HepG2 (cell line): ENCODE measurements at regions not wholly inside any gene's neighbourhood (a gene's known extent, or its start where the extent isn't known, plus 50 kb on each side); places are given as distances from the start of the nearest gene placed in this dataset.

Experiments used
- CCDC6 ChIP-seq: sonication (generic); formaldehyde crosslinking; IDR thresholded peaks from 2 replicates; pipeline ENCODE4 v1.8.1; 2022; ENCODE audit warnings: mild to moderate bottlenecking, missing genetic modification reagents, moderate library complexity
- CSRNP2 ChIP-seq: sonication (generic); formaldehyde crosslinking; conservative IDR thresholded peaks from 2 replicates; pipeline ENCODE4 v1.8.0; 2022; ENCODE audit warnings: low read depth, missing genetic modification reagents
- DZIP1 ChIP-seq: sonication (generic); formaldehyde crosslinking; IDR thresholded peaks from 2 replicates; pipeline ENCODE4 v1.5.0; 2020; ENCODE audit warnings: mild to moderate bottlenecking, missing genetic modification reagents
- KMT2A ChIP-seq: sonication (generic); formaldehyde crosslinking; IDR thresholded peaks from 2 replicates; pipeline ENCODE4 v1.4.0; 2020; ENCODE audit warnings: missing genetic modification reagents
- NBN ChIP-seq: fragments of 450-650 bp; conservative IDR thresholded peaks from 2 replicates; pipeline ENCODE4 v1.6.1; 2017
- RCOR2 ChIP-seq: IDR thresholded peaks from 2 replicates; pipeline ENCODE4 v1.6.1; 2016; ENCODE audit warnings: missing biosample characterization, missing genetic modification reagents
- RNF2 ChIP-seq: fragments of 450-650 bp; conservative IDR thresholded peaks from 2 replicates; pipeline ENCODE4 v1.6.1; 2016; ENCODE audit warnings: low read depth
- ZNF362 ChIP-seq: sonication (generic); formaldehyde crosslinking; IDR thresholded peaks from 2 replicates; pipeline ENCODE4 v1.4.0; 2020; ENCODE audit warnings: missing genetic modification reagents, mild to moderate bottlenecking, borderline replicate concordance
- TF ChIP-seq, protein P1 (sequence below): sonication (generic); formaldehyde crosslinking; IDR thresholded peaks from 2 replicates; pipeline ENCODE4 v1.8.1; 2023; ENCODE audit warnings: mild to moderate bottlenecking, missing genetic modification reagents

DNA sequence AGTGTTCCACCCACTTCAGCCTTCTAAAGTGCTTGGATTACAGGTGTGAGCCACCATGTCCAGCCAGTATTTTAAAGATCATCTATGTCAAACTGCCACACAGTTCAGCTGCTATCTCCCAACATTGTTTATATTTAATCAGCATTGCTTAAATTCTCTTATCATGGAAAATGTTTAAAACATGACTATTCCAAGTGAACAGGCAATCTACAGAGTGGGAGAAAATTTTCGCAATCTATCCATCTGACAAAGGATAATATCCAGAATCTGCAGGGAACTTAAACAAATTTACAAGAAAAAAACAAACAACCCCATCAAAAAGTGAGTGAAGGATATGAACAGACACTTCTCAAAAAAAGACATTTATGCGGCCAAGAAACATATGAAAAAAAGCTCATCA lies 69.4 kb upstream of the NAV3 start (continued):
- TF ChIP-seq CSRNP2 (CRISPR knock-in tag) (no peak), DZIP1 (CRISPR knock-in tag) (no peak), CCDC6 (no peak), NBN (no peak), RCOR2 (CRISPR knock-in tag) (no peak), KMT2A (CRISPR knock-in tag) (no peak), RNF2 (no peak), ZNF362 (CRISPR knock-in tag) (no peak)
- TF ChIP-seq, protein P1, sequence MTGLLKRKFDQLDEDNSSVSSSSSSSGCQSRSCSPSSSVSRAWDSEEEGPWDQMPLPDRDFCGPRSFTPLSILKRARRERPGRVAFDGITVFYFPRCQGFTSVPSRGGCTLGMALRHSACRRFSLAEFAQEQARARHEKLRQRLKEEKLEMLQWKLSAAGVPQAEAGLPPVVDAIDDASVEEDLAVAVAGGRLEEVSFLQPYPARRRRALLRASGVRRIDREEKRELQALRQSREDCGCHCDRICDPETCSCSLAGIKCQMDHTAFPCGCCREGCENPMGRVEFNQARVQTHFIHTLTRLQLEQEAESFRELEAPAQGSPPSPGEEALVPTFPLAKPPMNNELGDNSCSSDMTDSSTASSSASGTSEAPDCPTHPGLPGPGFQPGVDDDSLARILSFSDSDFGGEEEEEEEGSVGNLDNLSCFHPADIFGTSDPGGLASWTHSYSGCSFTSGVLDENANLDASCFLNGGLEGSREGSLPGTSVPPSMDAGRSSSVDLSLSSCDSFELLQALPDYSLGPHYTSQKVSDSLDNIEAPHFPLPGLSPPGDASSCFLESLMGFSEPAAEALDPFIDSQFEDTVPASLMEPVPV = no peak
